Endometrium (tissue), 2 donors: ENCODE measurements at regions not wholly inside any gene's neighbourhood (a gene's known extent, or its start where the extent isn't known, plus 50 kb on each side); places are given as distances from the start of the nearest gene placed in this dataset.

Source experiments
- FAIRE-seq: peaks from 2 replicates; lab custom pipeline; 2012; peaks lifted over from hg19 to GRCh38; lab: Jason Lieb, UNC
- donor health status: control.
- donor health status: control.

- no peak for FAIRE-seq
Observed at GRCh38 chr5:111676926-111677415, 80.0 kb downstream of the NREP start.

GRCh38 chr5:111676466-111676865, 80.5 kb downstream of the NREP start:
- peak; percentile 97 for FAIRE-seq

GRCh38 chr5:111675201-111675934, 81.6 kb downstream of the NREP start:
- FAIRE-seq = peak; percentile 96

GRCh38 chr5:111673891-111674626, 82.9 kb downstream of the NREP start:
- no peak for FAIRE-seq

GRCh38 chr5:111672099-111672498, 84.9 kb downstream of the NREP start:
- no peak for FAIRE-seq

- FAIRE-seq = no peak
Observed at GRCh38 chr5:111670826-111671492, 86.0 kb downstream of the NREP start.

- FAIRE-seq = no peak
Observed at GRCh38 chr5:111668477-111669414, 88.2 kb downstream of the NREP start.

- no peak for FAIRE-seq
Observed at GRCh38 chr5:111667128-111667736, 89.8 kb downstream of the NREP start.

GRCh38 chr5:111656580-111656979, 100.4 kb downstream of the NREP start:
- FAIRE-seq = no peak

GRCh38 chr5:111655169-111655924, 101.6 kb downstream of the NREP start:
- FAIRE-seq = no peak

- no peak for FAIRE-seq
Observed at GRCh38 chr5:111653408-111653807, 103.6 kb downstream of the NREP start.

GRCh38 chr5:111649516-111649915, 107.5 kb downstream of the NREP start:
- no peak for FAIRE-seq

- peak; percentile 62 for FAIRE-seq
Observed at GRCh38 chr5:111645303-111645838, 111.6 kb downstream of the NREP start.

- no peak for FAIRE-seq
Observed at GRCh38 chr5:111643499-111643898, 113.5 kb downstream of the NREP start.

GRCh38 chr5:111641533-111642233, 115.3 kb downstream of the NREP start:
- FAIRE-seq = peak; percentile 99

GRCh38 chr5:111639912-111640311, 117.1 kb downstream of the NREP start:
- FAIRE-seq = no peak

- no peak for FAIRE-seq
Observed at GRCh38 chr5:111636736-111637135, 120.3 kb downstream of the NREP start.

- FAIRE-seq = no peak
Observed at GRCh38 chr5:111635916-111636570, 121.0 kb downstream of the NREP start.
